ENCODE measurements at regions not wholly inside any gene's neighbourhood (a gene's known extent, or its start where the extent isn't known, plus 50 kb on each side); places are given as distances from the start of the nearest gene placed in this dataset.

- ATAC-seq = no peak
- H3K9ac ChIP-seq (ENCODE audit: low read length) = no peak overlapping the region
Observed at GRCh38 chr3:157815739-157816138, 290.5 kb downstream of the SHOX2 start.

More at GRCh38 chr3:157815739-157816138, 290.5 kb downstream of the SHOX2 start:
- H3K27me3 ChIP-seq (ENCODE audit: insufficient read depth, low read length) = no peaks in the 10 kb centered on the region
- CTCF ChIA-PET = no interaction called here
- BruUV-seq (replicated peaks) = no TSS peak
- RAD21 ChIA-PET (ENCODE audit: low non-redundant PET in 1 of 2, low total read pairs in 2 of 2, uncharacterized antibody in 2 of 2, unreplicated experiment in 2 of 2) = no interaction called here
- H3K4me3 ChIP-seq (replicated peaks in 1 of 2; ENCODE audit: low read depth in 1 of 2, low read length in 2 of 2) = no peak overlapping the region
- no peaks in the 10 kb centered on the region for H3K79me2 ChIP-seq (ENCODE audit: insufficient read depth, low read length)
- intact Hi-C loops (cut with micrococcal nuclease) = no loop called here
- no peaks in the 10 kb centered on the region for H3K36me3 ChIP-seq (ENCODE audit: control insufficient read depth in 1 of 2, insufficient read depth in 2 of 2, low read length in 2 of 2)
- H3K9me2 ChIP-seq (ENCODE audit: insufficient read depth) = no peaks in the 10 kb centered on the region
- POLR2A ChIA-PET = no interaction called here
- DNase-seq (ENCODE audit: low read depth, low spot score) = no peak
- no peaks in the 10 kb centered on the region for H4K20me1 ChIP-seq (ENCODE audit: insufficient read depth)
- no peak overlapping the region for H2AFZ ChIP-seq (ENCODE audit: low read depth, low read length, poor library complexity, severe bottlenecking)
- no peaks in the 10 kb centered on the region for H3K9me3 ChIP-seq (ENCODE audit: control insufficient read depth in 1 of 2, insufficient read depth in 1 of 2, low read depth in 1 of 2, low read length in 2 of 2)
- no peak for TF ChIP-seq EZH2 (IDR thresholded peaks at IDR 0.05)
- no peak for TF ChIP-seq RAD21 (IDR thresholded peaks at IDR 0.05; ENCODE audit: low read depth)
- no peak for TF ChIP-seq EGR1 (IDR thresholded peaks at IDR 0.05; ENCODE audit: low read depth)
- TF ChIP-seq SIN3A (IDR thresholded peaks at IDR 0.05; ENCODE audit: low read depth) = no peak
- TF ChIP-seq YY1 (IDR thresholded peaks at IDR 0.05; ENCODE audit: extremely low read depth, insufficient replicate concordance, low read depth, low read length) = no peak
- no peak for TF ChIP-seq ATF3 (IDR thresholded peaks at IDR 0.05)
- TF ChIP-seq CEBPB (IDR thresholded peaks at IDR 0.05; ENCODE audit: low read depth) = no peak
- no peak for TF ChIP-seq POLR2A (IDR thresholded peaks at IDR 0.05; ENCODE audit: borderline replicate concordance, extremely low read depth, insufficient read depth, insufficient read length)
- TF ChIP-seq ZFX (IDR thresholded peaks at IDR 0.05) = no peak
- no peak for TF ChIP-seq POLR2AphosphoS5 (IDR thresholded peaks at IDR 0.05; ENCODE audit: low read depth, low read length)
- TF ChIP-seq ELF1 (IDR thresholded peaks at IDR 0.05; ENCODE audit: borderline replicate concordance, low read depth) = no peak
- TF ChIP-seq, protein P1, sequence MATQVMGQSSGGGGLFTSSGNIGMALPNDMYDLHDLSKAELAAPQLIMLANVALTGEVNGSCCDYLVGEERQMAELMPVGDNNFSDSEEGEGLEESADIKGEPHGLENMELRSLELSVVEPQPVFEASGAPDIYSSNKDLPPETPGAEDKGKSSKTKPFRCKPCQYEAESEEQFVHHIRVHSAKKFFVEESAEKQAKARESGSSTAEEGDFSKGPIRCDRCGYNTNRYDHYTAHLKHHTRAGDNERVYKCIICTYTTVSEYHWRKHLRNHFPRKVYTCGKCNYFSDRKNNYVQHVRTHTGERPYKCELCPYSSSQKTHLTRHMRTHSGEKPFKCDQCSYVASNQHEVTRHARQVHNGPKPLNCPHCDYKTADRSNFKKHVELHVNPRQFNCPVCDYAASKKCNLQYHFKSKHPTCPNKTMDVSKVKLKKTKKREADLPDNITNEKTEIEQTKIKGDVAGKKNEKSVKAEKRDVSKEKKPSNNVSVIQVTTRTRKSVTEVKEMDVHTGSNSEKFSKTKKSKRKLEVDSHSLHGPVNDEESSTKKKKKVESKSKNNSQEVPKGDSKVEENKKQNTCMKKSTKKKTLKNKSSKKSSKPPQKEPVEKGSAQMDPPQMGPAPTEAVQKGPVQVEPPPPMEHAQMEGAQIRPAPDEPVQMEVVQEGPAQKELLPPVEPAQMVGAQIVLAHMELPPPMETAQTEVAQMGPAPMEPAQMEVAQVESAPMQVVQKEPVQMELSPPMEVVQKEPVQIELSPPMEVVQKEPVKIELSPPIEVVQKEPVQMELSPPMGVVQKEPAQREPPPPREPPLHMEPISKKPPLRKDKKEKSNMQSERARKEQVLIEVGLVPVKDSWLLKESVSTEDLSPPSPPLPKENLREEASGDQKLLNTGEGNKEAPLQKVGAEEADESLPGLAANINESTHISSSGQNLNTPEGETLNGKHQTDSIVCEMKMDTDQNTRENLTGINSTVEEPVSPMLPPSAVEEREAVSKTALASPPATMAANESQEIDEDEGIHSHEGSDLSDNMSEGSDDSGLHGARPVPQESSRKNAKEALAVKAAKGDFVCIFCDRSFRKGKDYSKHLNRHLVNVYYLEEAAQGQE (IDR thresholded peaks at IDR 0.05; ENCODE audit: low read depth) = no peak
- no peak for TF ChIP-seq FOSL1 (IDR thresholded peaks at IDR 0.05; ENCODE audit: low read depth)
- TF ChIP-seq CTCF (IDR thresholded peaks at IDR 0.05 in 2 of 3, conservative IDR thresholded peaks at IDR 0.05 in 1 of 3; ENCODE audit: borderline replicate concordance in 1 of 3, insufficient read depth in 1 of 3, low read depth in 2 of 3, low read length in 2 of 3) = no peak
- no peak overlapping the region for H3K4me2 ChIP-seq (ENCODE audit: low read length)
- H3K4me1 ChIP-seq (ENCODE audit: control insufficient read depth in 1 of 2, insufficient read depth in 2 of 2, low read length in 2 of 2) = no peaks in the 10 kb centered on the region
- no peak overlapping the region for H3K27ac ChIP-seq (ENCODE audit: low read depth, low read length)
